CD4-positive, alpha-beta T cell (primary cell): ENCODE measurements at regions not wholly inside any gene's neighbourhood (a gene's known extent, or its start where the extent isn't known, plus 50 kb on each side); places are given as distances from the start of the nearest gene placed in this dataset.

Source experiments
- ATAC-seq: fragments of 200-7000 bp; cut with Tn5 transposase; one replicate; pipeline ENCODE4 v1.10.0; 2022; ENCODE audit warnings: mild to moderate bottlenecking; ENCODE audit not compliant: poor library complexity
- CTCF ChIA-PET: fragments of 350-600 bp; sonication (Branson Sonifier 250); formaldehyde crosslinking; loops from one replicate; lab custom pipeline; 2021; ENCODE audit warnings: antibody characterized with exemption, inconsistent platforms; lab: Charles Lee
- POLR2A ChIA-PET: fragments of 350-600 bp; sonication (Branson Sonifier 250); formaldehyde crosslinking; loops from one replicate; lab custom pipeline; 2021; ENCODE audit warnings: antibody characterized with exemption, inconsistent platforms; lab: Charles Lee
- DNase-seq, 14 experiments: peaks; one replicate each; pipeline ENCODE4 v3.0.0-alpha.2; 2013 to 2020; ENCODE audit warnings: mixed read lengths in 2 of 14
- H3K27ac ChIP-seq, 2 donors: one replicate each; pipeline versions ENCODE4 v1.5.1 to v1.7.0; 2013; ENCODE audit warnings: low read length in 2 of 2, low read depth in 1 of 2, mild to moderate bottlenecking in 1 of 2
- H3K27me3 ChIP-seq, 2 experiments: 1 replicate in 1 of 2; 2 replicates in 1 of 2; pipeline versions ENCODE4 v1.6.1 to v1.7.0; 2013; ENCODE audit warnings: low read length in 2 of 2, control low read depth in 1 of 2, mild to moderate bottlenecking in 1 of 2, moderate library complexity in 1 of 2; ENCODE audit not compliant: insufficient read depth in 2 of 2, control insufficient read depth in 1 of 2
- H3K36me3 ChIP-seq: one replicate; pipeline ENCODE4 v1.6.1; 2013; ENCODE audit warnings: low read length, control low read depth; ENCODE audit not compliant: insufficient read depth
- H3K4me1 ChIP-seq: one replicate; pipeline ENCODE4 v1.6.1; 2013; ENCODE audit warnings: low read length, control low read depth; ENCODE audit not compliant: insufficient read depth
- H3K4me3 ChIP-seq: one replicate; pipeline ENCODE4 v1.5.1; 2013; ENCODE audit warnings: mild to moderate bottlenecking, low read length, moderate library complexity
- H3K9me3 ChIP-seq, 2 experiments: 1 replicate in 1 of 2; 2 replicates in 1 of 2; pipeline versions ENCODE4 v1.6.1 to v1.7.0; 2013; ENCODE audit warnings: low read length in 2 of 2, mild to moderate bottlenecking in 2 of 2, control low read depth in 1 of 2, moderate library complexity in 1 of 2; ENCODE audit not compliant: control insufficient read depth in 1 of 2, insufficient read depth in 1 of 2
- H3K27ac Mint-ChIP-seq: one replicate; pipeline ENCODE4 v1.8.0; 2020; ENCODE audit warnings: mixed read lengths
- H3K27me3 Mint-ChIP-seq: one replicate; pipeline ENCODE4 v1.8.0; 2021; ENCODE audit warnings: mixed read lengths
- H3K36me3 Mint-ChIP-seq: one replicate; pipeline ENCODE4 v1.8.0; 2021; ENCODE audit warnings: low read depth, mixed read lengths
- H3K4me1 Mint-ChIP-seq: one replicate; pipeline ENCODE4 v1.8.0; 2021; ENCODE audit warnings: low read depth, mixed read lengths
- H3K4me3 Mint-ChIP-seq: one replicate; pipeline ENCODE4 v1.8.0; 2020; ENCODE audit warnings: mild to moderate bottlenecking, mixed read lengths
- H3K9me3 Mint-ChIP-seq: one replicate; pipeline ENCODE4 v1.8.0; 2020; ENCODE audit warnings: mixed read lengths
- CTCF ChIP-seq: fragments of 200-600 bp; IDR thresholded peaks from one replicate; pipeline ENCODE4 v1.8.0; 2022; ENCODE audit warnings: antibody characterized with exemption, mild to moderate bottlenecking
- intact Hi-C, 2 experiments: fragments of 100-400 bp; cut with DNase I in 1 of 2; cut with micrococcal nuclease in 1 of 2; formaldehyde crosslinking; loops; one replicate each; pipeline versions ENCODE4 v1.15.1 to v1.9.0; 2023 to 2025; cut with DNase I, micrococcal nuclease

GRCh38 chrX:46235778-46236177, 309.4 kb downstream of the ZNF674 start:
- intact Hi-C loops = no loop called here
- Histone ChIP-seq H3K27me3 (no peaks in the 10 kb centered on the region), H3K4me3 (no peak overlapping the region), H3K9me3 (no peaks in the 10 kb centered on the region), H3K27ac (no peak overlapping the region), H3K4me1 (no peaks in the 10 kb centered on the region), H3K36me3 (no peaks in the 10 kb centered on the region)
- no peak overlapping the region for H3K4me3 Mint-ChIP-seq
- H3K4me1 Mint-ChIP-seq = no peaks in the 10 kb centered on the region
- H3K27ac Mint-ChIP-seq = no peak overlapping the region
- POLR2A ChIA-PET = no interaction called here
- no peak for DNase-seq
- H3K9me3 Mint-ChIP-seq = no peaks in the 10 kb centered on the region
- no peaks in the 10 kb centered on the region for H3K27me3 Mint-ChIP-seq
- no peaks in the 10 kb centered on the region for H3K36me3 Mint-ChIP-seq
- ATAC-seq = no peak
- TF ChIP-seq CTCF = no peak
- CTCF ChIA-PET = no interaction called here

GRCh38 chrX:46234775-46235174, 310.4 kb downstream of the ZNF674 start:
- no peaks in the 10 kb centered on the region for H3K4me1 Mint-ChIP-seq
- H3K9me3 Mint-ChIP-seq = no peaks in the 10 kb centered on the region
- H3K4me3 Mint-ChIP-seq = no peak overlapping the region
- no peak overlapping the region for H3K27ac Mint-ChIP-seq
- H3K36me3 ChIP-seq = no peaks in the 10 kb centered on the region
- no peak for TF ChIP-seq CTCF
- ChIA-PET CTCF (no interaction called here), POLR2A (no interaction called here)
- no peak overlapping the region for H3K4me3 ChIP-seq
- no peak for DNase-seq
- no peaks in the 10 kb centered on the region for H3K4me1 ChIP-seq
- no peak for ATAC-seq
- H3K9me3 ChIP-seq = no peaks in the 10 kb centered on the region
- H3K27me3 Mint-ChIP-seq = no peaks in the 10 kb centered on the region
- no peak overlapping the region for H3K27ac ChIP-seq
- H3K27me3 ChIP-seq = no peaks in the 10 kb centered on the region
- intact Hi-C loops = no loop called here
- no peaks in the 10 kb centered on the region for H3K36me3 Mint-ChIP-seq

GRCh38 chrX:46228389-46228788, 316.8 kb downstream of the ZNF674 start:
- Mint-ChIP-seq H3K27me3 (no peaks in the 10 kb centered on the region), H3K4me1 (no peaks in the 10 kb centered on the region), H3K9me3 (no peaks in the 10 kb centered on the region), H3K36me3 (no peaks in the 10 kb centered on the region), H3K4me3 (no peak overlapping the region), H3K27ac (no peak overlapping the region)
- ChIA-PET POLR2A (no interaction called here), CTCF (no interaction called here)
- H3K27me3 ChIP-seq = no peaks in the 10 kb centered on the region
- no peak overlapping the region for H3K4me3 ChIP-seq
- H3K9me3 ChIP-seq = no peaks in the 10 kb centered on the region
- intact Hi-C loops = no loop called here
- H3K27ac ChIP-seq = no peak overlapping the region
- no peak for TF ChIP-seq CTCF
- no peaks in the 10 kb centered on the region for H3K4me1 ChIP-seq
- DNase-seq = no peak
- no peaks in the 10 kb centered on the region for H3K36me3 ChIP-seq
- ATAC-seq = no peak
